AG04449 (cell line): ENCODE measurements at regions not wholly inside any gene's neighbourhood (a gene's known extent, or its start where the extent isn't known, plus 50 kb on each side); places are given as distances from the start of the nearest gene placed in this dataset.

ENCODE experiments used
- CTCF ChIA-PET: fragments of 350-600 bp; formaldehyde crosslinking; extraction: SDS; loops from one replicate; lab custom pipeline; 2021; ENCODE audit warnings: antibody characterized with exemption; lab: Yijun Ruan, JAX
- POLR2A ChIA-PET: fragments of 400-600, 350-600 bp; formaldehyde crosslinking; extraction: SDS; loops from one replicate; lab custom pipeline; 2020; ENCODE audit warnings: antibody characterized with exemption, inconsistent platforms; lab: Yijun Ruan, JAX
- DNase-seq: peaks from one replicate; pipeline ENCODE4 v3.0.0-alpha.2; 2010; ENCODE audit warnings: low read depth, low spot score
- H3K4me3 ChIP-seq: 2 replicates; pipeline ENCODE4 v1.5.1; 2011; ENCODE audit warnings: low read depth, mild to moderate bottlenecking, control low read depth, low read length
- TF ChIP-seq, protein P1 (sequence below): IDR thresholded peaks from one replicate; pipeline ENCODE4 v1.5.1; 2011; ENCODE audit warnings: mild to moderate bottlenecking, moderate library complexity, low read length, control low read depth, inconsistent platforms; ENCODE audit not compliant: insufficient read depth; ENCODE audit errors: missing control alignments

GRCh38 chr2:64386676-64387075 lies 67.3 kb upstream of the LGALSL start:
- CTCF ChIA-PET: no interaction called here
- POLR2A ChIA-PET: no interaction called here
- no peak overlapping the region for H3K4me3 ChIP-seq
- no peak for DNase-seq
- TF ChIP-seq, protein P1, sequence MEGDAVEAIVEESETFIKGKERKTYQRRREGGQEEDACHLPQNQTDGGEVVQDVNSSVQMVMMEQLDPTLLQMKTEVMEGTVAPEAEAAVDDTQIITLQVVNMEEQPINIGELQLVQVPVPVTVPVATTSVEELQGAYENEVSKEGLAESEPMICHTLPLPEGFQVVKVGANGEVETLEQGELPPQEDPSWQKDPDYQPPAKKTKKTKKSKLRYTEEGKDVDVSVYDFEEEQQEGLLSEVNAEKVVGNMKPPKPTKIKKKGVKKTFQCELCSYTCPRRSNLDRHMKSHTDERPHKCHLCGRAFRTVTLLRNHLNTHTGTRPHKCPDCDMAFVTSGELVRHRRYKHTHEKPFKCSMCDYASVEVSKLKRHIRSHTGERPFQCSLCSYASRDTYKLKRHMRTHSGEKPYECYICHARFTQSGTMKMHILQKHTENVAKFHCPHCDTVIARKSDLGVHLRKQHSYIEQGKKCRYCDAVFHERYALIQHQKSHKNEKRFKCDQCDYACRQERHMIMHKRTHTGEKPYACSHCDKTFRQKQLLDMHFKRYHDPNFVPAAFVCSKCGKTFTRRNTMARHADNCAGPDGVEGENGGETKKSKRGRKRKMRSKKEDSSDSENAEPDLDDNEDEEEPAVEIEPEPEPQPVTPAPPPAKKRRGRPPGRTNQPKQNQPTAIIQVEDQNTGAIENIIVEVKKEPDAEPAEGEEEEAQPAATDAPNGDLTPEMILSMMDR: no peak

DNA sequence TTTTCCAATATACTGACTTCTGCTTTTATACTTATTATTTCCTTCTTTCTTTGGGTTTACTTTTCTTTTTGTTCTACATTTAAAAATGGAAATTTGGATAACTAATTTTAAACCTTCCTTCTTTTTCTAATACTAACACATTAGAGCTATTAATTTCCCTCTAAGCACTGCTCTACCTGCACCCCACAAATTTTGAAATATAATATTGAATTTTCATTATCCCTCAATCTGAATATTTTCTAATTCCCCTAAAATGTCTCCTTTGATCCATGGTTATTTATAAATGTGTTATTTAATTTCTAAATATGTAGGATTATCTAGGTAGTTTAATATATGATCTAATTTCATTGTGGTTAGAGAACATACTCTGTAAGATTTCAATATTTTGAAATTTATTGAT lies 63.4 kb upstream of the LGALSL start:
- TF ChIP-seq, protein P1: no peak
- no peak overlapping the region for H3K4me3 ChIP-seq
- POLR2A ChIA-PET: no interaction called here
- CTCF ChIA-PET: no interaction called here
- DNase-seq: no peak

DNA sequence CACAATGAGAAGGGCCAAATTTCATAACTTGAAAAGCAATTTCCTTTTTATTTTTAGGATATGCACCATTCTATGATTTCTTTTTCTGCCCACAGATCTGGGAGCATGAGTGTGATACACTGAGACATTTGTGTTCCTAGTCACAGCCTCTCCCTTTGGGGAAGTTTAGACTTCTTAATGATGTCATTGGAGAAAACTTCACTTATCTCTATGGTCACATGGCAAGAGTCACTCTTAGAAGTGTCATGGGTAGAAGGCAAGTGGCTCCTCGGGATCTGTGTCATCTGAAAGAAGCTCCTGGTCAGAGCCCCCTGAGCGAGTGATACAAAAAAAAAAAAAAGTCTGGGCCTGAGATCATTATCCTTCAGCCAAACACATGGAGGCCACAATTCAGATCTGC lies 62.5 kb upstream of the LGALSL start:
- ChIA-PET POLR2A (no interaction called here), CTCF (no interaction called here)
- DNase-seq: no peak
- no peak overlapping the region for H3K4me3 ChIP-seq
- TF ChIP-seq, protein P1: no peak

- DNase-seq: no peak
- no peak overlapping the region for H3K4me3 ChIP-seq
- CTCF ChIA-PET: no interaction called here
- POLR2A ChIA-PET: no interaction called here
- TF ChIP-seq, protein P1: no peak
Observed at GRCh38 chr2:64391940-64392339, 62.0 kb upstream of the LGALSL start.

DNA sequence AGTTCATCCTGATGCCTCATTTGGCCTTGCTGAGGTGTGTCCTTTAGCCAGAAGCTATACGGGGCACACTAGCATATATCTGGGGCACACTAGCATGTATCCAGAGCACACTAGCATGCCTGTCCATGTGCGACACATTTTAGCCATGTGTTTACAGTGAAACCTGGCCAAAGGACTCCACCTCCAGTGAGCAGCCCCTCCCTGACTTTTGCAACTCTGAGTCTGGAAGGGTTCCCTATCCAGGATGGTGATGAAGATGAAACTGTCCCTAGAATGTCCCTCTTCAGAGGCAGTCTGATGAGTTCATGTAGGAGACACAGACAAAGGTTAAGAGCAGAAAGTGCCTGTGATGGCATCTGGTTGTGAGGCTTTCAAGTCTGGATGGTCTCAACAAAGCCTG lies 61.4 kb upstream of the LGALSL start:
- no peak for DNase-seq
- ChIA-PET CTCF (no interaction called here), POLR2A (no interaction called here)
- TF ChIP-seq, protein P1: no peak
- no peak overlapping the region for H3K4me3 ChIP-seq

DNA sequence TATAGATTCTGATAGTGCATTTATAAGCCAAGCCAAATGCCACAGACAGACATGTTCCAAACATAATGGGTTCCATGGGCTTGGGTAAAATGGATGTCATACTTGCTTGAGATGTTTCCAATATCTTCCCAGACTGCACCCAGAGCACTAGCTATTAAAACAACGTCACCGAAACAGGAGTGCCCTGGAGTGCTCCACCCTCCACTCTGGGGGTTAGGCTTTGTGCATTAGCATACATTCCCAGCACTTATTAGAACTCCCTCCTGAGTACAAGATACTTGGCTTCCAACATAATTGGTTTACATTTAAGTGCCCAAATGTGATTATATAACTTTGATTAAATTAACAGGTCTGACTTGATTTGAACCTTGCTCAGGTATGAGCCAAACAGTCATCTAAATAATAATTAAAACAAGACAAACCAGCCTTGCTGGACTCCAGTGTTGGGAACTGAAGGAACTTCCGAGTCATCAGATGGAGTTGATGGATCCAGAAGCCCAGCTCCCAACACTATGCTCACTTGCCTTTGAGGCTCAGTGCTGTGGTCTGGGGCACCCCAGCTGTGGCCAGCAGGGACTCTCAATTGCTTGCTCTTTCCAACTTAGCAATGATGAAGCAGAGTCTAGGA lies 60.5 kb upstream of the LGALSL start:
- ChIA-PET CTCF (no interaction called here), POLR2A (no interaction called here)
- no peak for DNase-seq

More for the DNA sequence above, 60.5 kb upstream of the LGALSL start:
- TF ChIP-seq, protein P1: no peak
- H3K4me3 ChIP-seq: no peak overlapping the region
